WTC11 (cell line): ENCODE measurements at regions not wholly inside any gene's neighbourhood (a gene's known extent, or its start where the extent isn't known, plus 50 kb on each side); places are given as distances from the start of the nearest gene placed in this dataset.

ENCODE experiments used
- ATAC-seq: fragments of 200-7000 bp; cut with Tn5 transposase; 2 replicates; pipeline ENCODE4 v1.10.0; 2021; ENCODE audit warnings: mild to moderate bottlenecking, moderate library complexity
- CTCF ChIA-PET: fragments of 300-600 bp; sonication (Branson Sonifier 250); formaldehyde crosslinking; loops from one replicate; lab custom pipeline; 2021; ENCODE audit warnings: antibody characterized with exemption; lab: Charles Lee
- POLR2A ChIA-PET: fragments of 350-600 bp; sonication (Branson Sonifier 250); formaldehyde crosslinking; loops from one replicate; lab custom pipeline; 2021; ENCODE audit warnings: antibody characterized with exemption; lab: Charles Lee
- DNase-seq: peaks from one replicate; pipeline ENCODE4 v3.0.0; 2021; ENCODE audit warnings: low spot score
- H3K27ac Mint-ChIP-seq: 2 replicates; pipeline ENCODE4 v1.8.0; 2021; ENCODE audit warnings: mixed read lengths
- H3K27me3 Mint-ChIP-seq: 2 replicates; pipeline ENCODE4 v1.8.0; 2021; ENCODE audit warnings: low read depth, mild to moderate bottlenecking, moderate library complexity, mixed read lengths
- H3K36me3 Mint-ChIP-seq: 2 replicates; pipeline ENCODE4 v1.8.0; 2021; ENCODE audit warnings: mixed read lengths
- H3K4me1 Mint-ChIP-seq: 2 replicates; pipeline ENCODE4 v1.8.0; 2022; ENCODE audit warnings: mixed read lengths
- H3K4me3 Mint-ChIP-seq: 2 replicates; pipeline ENCODE4 v1.8.0; 2021; ENCODE audit warnings: mild to moderate bottlenecking, moderate library complexity, mixed read lengths
- H3K9me3 Mint-ChIP-seq: 2 replicates; pipeline ENCODE4 v1.8.0; 2021; ENCODE audit warnings: mixed read lengths
- ATF2 ChIP-seq: sonication (generic); formaldehyde crosslinking; IDR thresholded peaks from 2 replicates; pipeline ENCODE4 v1.8.1; 2022; ENCODE audit warnings: low read depth, missing genetic modification reagents, borderline replicate concordance
- CREB1 ChIP-seq: sonication (generic); formaldehyde crosslinking; IDR thresholded peaks from 2 replicates; pipeline ENCODE4 v1.8.0; 2023; ENCODE audit warnings: mild to moderate bottlenecking, missing genetic modification reagents
- ELF4 ChIP-seq: sonication (generic); formaldehyde crosslinking; IDR thresholded peaks from 2 replicates; pipeline ENCODE4 v1.8.1; 2022; ENCODE audit warnings: low read depth, mild to moderate bottlenecking, moderate library complexity, missing genetic modification reagents
- ESRRA ChIP-seq: sonication (generic); formaldehyde crosslinking; IDR thresholded peaks from 2 replicates; pipeline ENCODE4 v1.8.1; 2022; ENCODE audit warnings: mild to moderate bottlenecking, missing genetic modification reagents, borderline replicate concordance
- FOXK1 ChIP-seq: sonication (generic); formaldehyde crosslinking; IDR thresholded peaks from 2 replicates; pipeline ENCODE4 v1.8.0; 2022; ENCODE audit warnings: mild to moderate bottlenecking, moderate library complexity, missing genetic modification reagents
- FOXP1 ChIP-seq: sonication (generic); formaldehyde crosslinking; IDR thresholded peaks from 2 replicates; pipeline ENCODE4 v1.8.0; 2022; ENCODE audit warnings: missing genetic modification reagents, mild to moderate bottlenecking, moderate library complexity, borderline replicate concordance
- GRHL2 ChIP-seq: fragments of 250-450 bp; sonication (Bioruptor Pico); IDR thresholded peaks from 2 replicates; pipeline ENCODE4 v1.8.0; 2022; ENCODE audit warnings: mild to moderate bottlenecking, moderate library complexity; ENCODE audit not compliant: insufficient replicate concordance, severe bottlenecking
- GTF2I ChIP-seq: fragments of 250-450 bp; sonication (Bioruptor Pico); conservative IDR thresholded peaks from 2 replicates; pipeline ENCODE4 v1.4.0; 2021; ENCODE audit warnings: mild to moderate bottlenecking
- HMGA2 ChIP-seq: fragments of 250-450 bp; sonication (Bioruptor Pico); IDR thresholded peaks from 2 replicates; pipeline ENCODE4 v1.4.0; 2021; ENCODE audit warnings: mild to moderate bottlenecking, moderate library complexity
- HMGXB4 ChIP-seq: sonication (generic); formaldehyde crosslinking; IDR thresholded peaks from 2 replicates; pipeline ENCODE4 v1.8.1; 2023; ENCODE audit warnings: mild to moderate bottlenecking, moderate library complexity, missing genetic modification reagents
- IRF2 ChIP-seq: sonication (generic); formaldehyde crosslinking; IDR thresholded peaks from 2 replicates; pipeline ENCODE4 v1.8.0; 2022; ENCODE audit warnings: low read depth, missing genetic modification reagents, borderline replicate concordance
- NR1H2 ChIP-seq: sonication (generic); formaldehyde crosslinking; IDR thresholded peaks from 2 replicates; pipeline ENCODE4 v1.9.0; 2021; ENCODE audit warnings: mild to moderate bottlenecking, moderate library complexity, missing genetic modification reagents
- NR3C1 ChIP-seq: sonication (generic); formaldehyde crosslinking; conservative IDR thresholded peaks from 2 replicates; pipeline ENCODE4 v1.8.1; 2023; ENCODE audit warnings: low read depth, mild to moderate bottlenecking, missing genetic modification reagents
- RELA ChIP-seq: sonication (generic); formaldehyde crosslinking; IDR thresholded peaks from 2 replicates; pipeline ENCODE4 v1.8.1; 2022; ENCODE audit warnings: missing genetic modification reagents, mild to moderate bottlenecking, borderline replicate concordance
- TCF7 ChIP-seq: sonication (generic); formaldehyde crosslinking; IDR thresholded peaks from 2 replicates; pipeline ENCODE4 v1.8.0; 2022; ENCODE audit warnings: mild to moderate bottlenecking, low read depth, missing genetic modification reagents, moderate library complexity
- ZBTB21 ChIP-seq: sonication (generic); formaldehyde crosslinking; IDR thresholded peaks from 2 replicates; pipeline ENCODE4 v1.8.1; 2023; ENCODE audit warnings: mild to moderate bottlenecking, missing genetic modification reagents, borderline replicate concordance
- ZNF121 ChIP-seq: sonication (generic); formaldehyde crosslinking; IDR thresholded peaks from 2 replicates; pipeline ENCODE4 v1.8.0; 2023; ENCODE audit warnings: missing genetic modification reagents
- ZNF219 ChIP-seq: sonication (generic); formaldehyde crosslinking; IDR thresholded peaks from 2 replicates; pipeline ENCODE4 v1.8.0; 2023; ENCODE audit warnings: missing genetic modification reagents, mild to moderate bottlenecking, borderline replicate concordance
- ZNF232 ChIP-seq: sonication (generic); formaldehyde crosslinking; IDR thresholded peaks from 2 replicates; pipeline ENCODE4 v1.8.0; 2022; ENCODE audit warnings: mild to moderate bottlenecking, missing genetic modification reagents
- TF ChIP-seq, protein P1 (sequence below): sonication (generic); formaldehyde crosslinking; IDR thresholded peaks from 2 replicates; pipeline ENCODE4 v1.8.0; 2023; ENCODE audit warnings: missing genetic modification reagents, mild to moderate bottlenecking, borderline replicate concordance

DNA sequence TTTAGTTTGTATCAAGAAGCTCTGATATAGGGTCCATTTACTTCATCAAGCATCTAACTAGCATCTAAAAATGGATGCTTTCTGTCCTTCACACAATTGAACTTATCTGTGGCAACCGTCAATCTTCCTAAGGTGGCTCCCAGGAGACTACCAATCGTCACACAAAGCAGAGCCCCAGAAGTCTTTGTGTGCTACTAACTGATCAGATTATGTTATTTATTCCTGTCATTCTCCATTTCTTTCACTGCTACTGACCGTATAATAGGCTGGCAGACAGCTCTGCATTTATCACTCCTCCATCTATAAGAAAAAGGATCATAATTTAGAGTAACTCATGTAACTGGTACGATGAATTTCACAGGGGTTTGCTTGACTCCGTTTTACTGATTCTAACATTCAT lies 585.0 kb upstream of the NXPH2 start (continued):
- TF ChIP-seq TCF7 (CRISPR knock-in tag) (no peak), NR1H2 (CRISPR knock-in tag) (no peak), ZNF219 (CRISPR knock-in tag) (no peak), ESRRA (no peak), ELF4 (no peak), ZNF232 (CRISPR knock-in tag) (no peak), IRF2 (no peak), ZNF121 (CRISPR knock-in tag) (no peak), ATF2 (CRISPR knock-in tag) (no peak), FOXK1 (CRISPR knock-in tag) (no peak)
- TF ChIP-seq, protein P1, sequence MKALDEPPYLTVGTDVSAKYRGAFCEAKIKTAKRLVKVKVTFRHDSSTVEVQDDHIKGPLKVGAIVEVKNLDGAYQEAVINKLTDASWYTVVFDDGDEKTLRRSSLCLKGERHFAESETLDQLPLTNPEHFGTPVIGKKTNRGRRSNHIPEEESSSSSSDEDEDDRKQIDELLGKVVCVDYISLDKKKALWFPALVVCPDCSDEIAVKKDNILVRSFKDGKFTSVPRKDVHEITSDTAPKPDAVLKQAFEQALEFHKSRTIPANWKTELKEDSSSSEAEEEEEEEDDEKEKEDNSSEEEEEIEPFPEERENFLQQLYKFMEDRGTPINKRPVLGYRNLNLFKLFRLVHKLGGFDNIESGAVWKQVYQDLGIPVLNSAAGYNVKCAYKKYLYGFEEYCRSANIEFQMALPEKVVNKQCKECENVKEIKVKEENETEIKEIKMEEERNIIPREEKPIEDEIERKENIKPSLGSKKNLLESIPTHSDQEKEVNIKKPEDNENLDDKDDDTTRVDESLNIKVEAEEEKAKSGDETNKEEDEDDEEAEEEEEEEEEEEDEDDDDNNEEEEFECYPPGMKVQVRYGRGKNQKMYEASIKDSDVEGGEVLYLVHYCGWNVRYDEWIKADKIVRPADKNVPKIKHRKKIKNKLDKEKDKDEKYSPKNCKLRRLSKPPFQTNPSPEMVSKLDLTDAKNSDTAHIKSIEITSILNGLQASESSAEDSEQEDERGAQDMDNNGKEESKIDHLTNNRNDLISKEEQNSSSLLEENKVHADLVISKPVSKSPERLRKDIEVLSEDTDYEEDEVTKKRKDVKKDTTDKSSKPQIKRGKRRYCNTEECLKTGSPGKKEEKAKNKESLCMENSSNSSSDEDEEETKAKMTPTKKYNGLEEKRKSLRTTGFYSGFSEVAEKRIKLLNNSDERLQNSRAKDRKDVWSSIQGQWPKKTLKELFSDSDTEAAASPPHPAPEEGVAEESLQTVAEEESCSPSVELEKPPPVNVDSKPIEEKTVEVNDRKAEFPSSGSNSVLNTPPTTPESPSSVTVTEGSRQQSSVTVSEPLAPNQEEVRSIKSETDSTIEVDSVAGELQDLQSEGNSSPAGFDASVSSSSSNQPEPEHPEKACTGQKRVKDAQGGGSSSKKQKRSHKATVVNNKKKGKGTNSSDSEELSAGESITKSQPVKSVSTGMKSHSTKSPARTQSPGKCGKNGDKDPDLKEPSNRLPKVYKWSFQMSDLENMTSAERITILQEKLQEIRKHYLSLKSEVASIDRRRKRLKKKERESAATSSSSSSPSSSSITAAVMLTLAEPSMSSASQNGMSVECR (CRISPR knock-in tag) = no peak

DNA sequence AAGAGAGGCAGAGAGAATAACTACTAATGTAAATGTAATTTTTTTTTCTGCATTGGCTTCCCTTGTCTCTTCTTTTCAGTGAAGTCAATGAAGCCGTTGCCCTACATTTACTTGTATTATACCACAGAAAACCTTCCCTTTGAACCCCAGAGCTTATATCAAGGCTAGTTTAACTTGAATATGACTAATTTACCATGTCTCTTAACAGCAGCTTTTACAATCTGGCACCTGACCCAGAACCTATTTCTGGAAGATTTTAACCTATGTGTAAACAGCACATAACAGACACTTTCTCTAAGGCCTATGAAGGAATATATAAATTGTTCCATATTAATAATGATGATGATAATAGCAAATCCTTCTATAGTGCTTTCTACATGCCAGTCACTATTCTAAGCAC lies 580.5 kb upstream of the NXPH2 start:
- peaks cover 7% of the 10 kb centered on the region for H3K4me1 Mint-ChIP-seq
- H3K9me3 Mint-ChIP-seq = no peaks in the 10 kb centered on the region
- ChIA-PET CTCF (no interaction called here), POLR2A (no interaction called here)
- no peak overlapping the region for H3K27ac Mint-ChIP-seq
- H3K36me3 Mint-ChIP-seq = no peaks in the 10 kb centered on the region
- peaks cover 18% of the 10 kb centered on the region for H3K27me3 Mint-ChIP-seq
- no peak for TF ChIP-seq NR3C1 (CRISPR knock-in tag)
- no peak for DNase-seq
- no peak overlapping the region for H3K4me3 Mint-ChIP-seq
- no peak for ATAC-seq

GRCh38 chr2:139359818-139360217 lies 579.6 kb upstream of the NXPH2 start:
- Mint-ChIP-seq H3K4me1 (peaks cover 7% of the 10 kb centered on the region), H3K9me3 (peaks cover 1% of the 10 kb centered on the region; the same call in 1 of the 2 replicates), H3K4me3 (no peak overlapping the region), H3K36me3 (no peaks in the 10 kb centered on the region), H3K27ac (no peak overlapping the region), H3K27me3 (peaks cover 14% of the 10 kb centered on the region)
- POLR2A ChIA-PET = no interaction called here
- TF ChIP-seq FOXP1 (CRISPR knock-in tag) (no peak), ESRRA (no peak), GTF2I (CRISPR knock-in tag) (no peak), HMGA2 (CRISPR knock-in tag) (no peak), GRHL2 (CRISPR knock-in tag) (no peak), CREB1 (CRISPR knock-in tag) (no peak), ZBTB21 (no peak)
- ATAC-seq = no peak
- CTCF ChIA-PET = no interaction called here
- DNase-seq = no peak

GRCh38 chr2:139357972-139358371 lies 577.8 kb upstream of the NXPH2 start:
- CTCF ChIA-PET = no interaction called here
- Mint-ChIP-seq H3K27me3 (peaks cover 9% of the 10 kb centered on the region), H3K9me3 (peaks cover 18% of the 10 kb centered on the region), H3K36me3 (peaks cover 11% of the 10 kb centered on the region), H3K27ac (no peak overlapping the region), H3K4me3 (no peak overlapping the region), H3K4me1 (no peaks in the 10 kb centered on the region)
- DNase-seq (no peak), ATAC-seq (no peak)
- POLR2A ChIA-PET = no interaction called here
- TF ChIP-seq RELA (CRISPR knock-in tag) (no peak), HMGXB4 (CRISPR knock-in tag) (no peak), TCF7 (CRISPR knock-in tag) (no peak)
- TF ChIP-seq, protein P1 (CRISPR knock-in tag) = no peak
